Central memory CD4-positive, alpha-beta T cell (primary cell): ENCODE measurements at regions not wholly inside any gene's neighbourhood (a gene's known extent, or its start where the extent isn't known, plus 50 kb on each side); places are given as distances from the start of the nearest gene placed in this dataset.
A peak's percentile ranks its signal among the peaks of the same experiment; 100 is the strongest.
"Not testable (repeated sequence)": the region's sequence is repeated elsewhere in the genome, so short reads cannot be mapped to it uniquely, and the experiment has no call there.

Experiments used
- DNase-seq: peaks from one replicate; pipeline ENCODE4 v3.0.0; 2022

DNA sequence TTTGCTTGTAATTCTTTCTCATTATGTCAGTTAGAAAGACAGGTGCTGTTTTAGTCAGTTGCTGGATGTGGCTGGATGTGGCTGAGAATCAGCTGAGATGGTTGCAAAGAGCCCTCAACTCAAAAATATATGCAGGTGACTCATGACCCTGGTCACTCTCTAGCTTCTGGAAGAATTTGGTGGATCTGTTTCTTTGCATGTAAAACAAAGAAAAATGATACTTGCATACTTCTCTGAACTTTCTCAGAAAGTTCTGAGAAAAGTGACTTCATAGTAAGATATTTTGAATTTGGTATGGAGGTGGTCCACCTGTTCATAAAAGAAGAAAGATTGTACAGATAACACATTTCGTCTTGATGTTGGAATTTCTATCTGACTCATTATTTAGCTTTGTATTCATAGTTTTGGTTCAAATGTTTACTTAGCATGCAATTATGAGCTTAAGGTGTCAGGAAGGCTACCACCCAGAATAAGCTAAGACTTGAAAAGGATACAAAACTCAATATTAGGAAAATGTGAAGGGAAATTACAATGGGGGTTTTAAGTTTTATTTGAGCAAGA, 163.2 kb upstream of the OLIG3 start:
- no peak for DNase-seq

DNA sequence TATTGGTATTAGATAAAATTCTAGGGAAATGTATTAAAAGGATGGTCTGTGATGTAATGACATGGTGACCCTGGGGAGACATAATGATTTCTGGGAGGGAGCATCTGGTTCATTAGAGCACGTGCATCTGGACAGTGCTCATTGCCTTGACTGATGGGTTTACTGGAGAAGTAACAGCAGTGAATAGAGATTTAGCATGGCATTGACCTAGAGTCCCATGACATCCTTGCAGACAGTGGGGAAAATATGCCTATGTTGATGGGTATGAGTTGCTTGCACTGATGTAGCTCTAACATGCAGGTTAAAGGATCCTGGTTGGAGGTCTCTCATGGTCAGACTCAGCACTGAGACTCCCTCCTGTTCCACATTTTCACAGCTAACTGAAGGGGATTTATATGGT, 164.1 kb upstream of the OLIG3 start:
- no peak for DNase-seq

DNA sequence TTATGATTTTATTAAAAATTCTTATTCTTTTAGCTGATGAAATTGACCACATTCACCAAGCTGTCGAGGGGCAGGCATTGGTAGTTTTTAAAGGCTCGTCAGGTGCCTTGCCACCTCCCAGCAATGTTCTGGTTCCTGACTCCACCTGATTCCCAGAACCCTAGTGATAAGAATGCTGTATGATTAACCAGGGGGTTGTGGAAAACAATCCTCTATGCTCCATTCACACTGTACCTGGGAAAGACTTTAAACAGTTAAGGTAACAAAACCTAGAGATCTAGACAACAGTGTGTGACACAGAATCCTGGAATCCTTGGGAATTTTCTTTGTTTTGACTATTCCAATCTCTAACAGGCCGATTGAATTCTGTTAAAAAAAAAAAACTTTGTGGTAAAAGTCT, 165.7 kb upstream of the OLIG3 start:
- no peak for DNase-seq

DNA sequence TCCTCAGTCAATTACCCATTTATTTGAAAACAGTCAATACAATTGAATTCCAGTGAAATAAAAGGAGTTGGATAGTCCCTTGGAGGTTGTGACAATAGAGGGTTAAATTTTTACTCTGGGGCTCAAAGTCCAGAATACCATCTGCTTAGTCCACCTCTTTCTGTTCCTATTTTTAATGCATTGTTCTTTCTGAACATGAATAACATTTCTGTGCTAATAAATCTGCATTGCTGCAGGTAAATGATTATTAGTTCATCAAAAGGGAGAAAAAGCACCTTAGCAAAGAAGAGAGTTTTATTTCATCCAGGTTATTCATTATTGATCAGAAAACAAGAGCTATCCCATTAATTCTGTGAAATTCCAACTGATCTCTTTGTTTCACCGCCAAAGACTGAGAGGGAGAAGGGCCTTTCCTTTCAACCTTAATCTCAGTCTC, 166.1 kb upstream of the OLIG3 start:
- no peak for DNase-seq

DNA sequence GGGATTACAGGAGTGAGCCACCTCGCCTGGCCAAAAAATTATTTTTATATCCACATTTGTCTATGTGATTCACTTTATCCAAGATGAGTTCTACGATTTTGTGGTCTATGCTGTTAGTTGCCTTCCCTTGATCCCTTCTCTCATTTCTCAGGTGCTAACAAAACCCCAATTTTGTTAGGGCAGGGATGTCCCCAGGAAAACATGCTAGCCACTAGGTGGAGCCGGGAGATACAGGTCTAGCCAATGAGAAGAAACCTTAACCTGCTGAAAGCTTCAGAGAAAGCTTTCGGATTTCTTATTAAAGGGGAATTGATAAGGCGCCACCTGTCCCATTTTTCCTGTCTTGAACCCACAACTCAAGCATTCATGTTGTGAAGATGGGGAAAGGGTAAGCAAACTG, 167.4 kb upstream of the OLIG3 start:
- DNase-seq: no peak

DNA sequence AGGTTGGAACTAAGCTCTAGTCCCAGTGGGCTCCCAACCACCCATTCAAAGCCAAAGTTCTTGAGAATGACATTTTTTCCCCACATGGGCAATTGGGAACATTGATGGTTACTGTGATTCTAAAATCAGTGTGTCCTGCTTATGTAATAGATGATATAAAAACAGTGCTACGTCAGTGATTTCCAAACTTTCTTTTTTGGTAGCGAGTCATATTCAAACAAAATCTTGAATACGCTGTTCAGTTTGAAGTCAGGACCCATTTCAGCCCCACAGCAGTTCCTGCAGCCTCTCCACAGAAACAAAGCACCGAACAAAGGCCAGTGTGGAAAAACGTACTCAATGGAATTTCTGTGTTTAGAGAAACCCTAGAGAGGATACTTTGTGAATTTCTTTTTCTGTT, 170.0 kb upstream of the OLIG3 start:
- no peak for DNase-seq

DNA sequence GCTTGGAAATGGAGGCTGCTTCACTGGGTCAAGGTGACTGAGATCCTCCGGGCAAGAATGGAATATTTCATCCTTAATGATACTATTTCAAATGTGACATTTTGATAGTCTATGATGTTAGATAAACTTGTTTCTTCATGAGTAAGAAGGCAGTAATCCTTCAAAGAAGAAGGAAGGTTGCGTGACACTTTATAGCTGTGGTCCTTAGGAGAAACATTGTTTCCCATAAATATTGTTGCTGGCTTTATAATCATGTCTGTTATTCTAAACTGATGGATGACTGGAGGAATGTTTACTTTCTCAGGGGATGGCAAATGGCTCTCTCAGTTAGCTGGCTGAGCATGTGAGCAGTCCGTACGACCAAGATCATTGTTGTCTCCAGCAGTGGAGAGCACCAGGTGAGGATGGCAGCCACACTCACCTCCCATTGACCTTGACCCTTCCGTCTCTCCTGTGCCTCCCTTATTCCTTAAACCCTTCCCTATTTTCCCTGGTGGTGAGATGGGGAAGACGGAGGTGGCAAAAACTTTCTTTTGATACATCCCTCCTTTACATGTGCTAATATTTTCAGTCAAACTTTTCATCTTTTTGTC, 171.2 kb upstream of the OLIG3 start:
- DNase-seq: no peak

DNA sequence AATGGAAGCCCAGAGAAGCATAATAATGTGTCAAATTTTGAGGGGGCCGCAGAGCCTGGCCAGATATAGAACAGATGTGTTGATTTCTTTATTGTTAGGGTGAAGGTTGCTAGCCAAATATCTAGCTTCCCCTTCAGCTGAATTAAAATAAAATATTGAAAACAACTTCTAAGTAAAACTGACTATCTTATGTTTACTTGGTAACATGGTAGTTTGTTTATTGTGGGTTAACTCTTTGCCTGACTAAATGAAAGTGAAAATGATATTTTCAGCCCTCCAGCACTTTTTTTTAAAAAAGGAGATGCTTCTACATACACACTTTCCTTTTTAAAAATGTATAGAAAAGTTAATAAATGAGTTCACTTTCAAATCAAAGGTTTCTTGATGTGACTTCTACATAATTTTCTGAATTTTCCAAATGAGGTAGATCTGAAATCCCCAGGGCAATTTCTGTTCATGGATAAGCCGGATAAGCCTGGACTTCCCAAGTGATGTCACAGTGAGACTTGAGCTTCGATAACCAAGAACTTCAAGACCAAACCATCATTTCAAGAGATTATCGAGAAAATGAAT, 172.1 kb upstream of the OLIG3 start:
- DNase-seq: no peak

DNA sequence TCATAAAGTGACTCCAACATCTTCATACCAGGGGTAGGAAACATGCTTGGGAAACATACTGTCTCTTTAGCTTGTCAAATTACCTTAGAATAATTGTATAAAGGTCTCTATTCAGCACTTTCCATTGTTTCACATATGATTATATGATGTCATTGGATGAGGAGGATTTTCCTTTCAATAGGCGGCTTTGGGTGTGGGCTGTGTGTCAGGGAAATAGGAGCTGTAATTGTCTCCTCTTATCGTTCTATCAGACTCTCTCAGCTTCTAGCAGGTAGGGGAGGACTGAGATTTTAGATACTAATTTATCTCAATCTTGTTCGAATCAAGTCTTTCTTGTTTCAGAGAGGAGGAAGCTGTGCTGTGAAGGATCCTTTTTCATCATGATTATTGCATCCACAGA, 179.4 kb upstream of the OLIG3 start:
- DNase-seq: no peak

DNA sequence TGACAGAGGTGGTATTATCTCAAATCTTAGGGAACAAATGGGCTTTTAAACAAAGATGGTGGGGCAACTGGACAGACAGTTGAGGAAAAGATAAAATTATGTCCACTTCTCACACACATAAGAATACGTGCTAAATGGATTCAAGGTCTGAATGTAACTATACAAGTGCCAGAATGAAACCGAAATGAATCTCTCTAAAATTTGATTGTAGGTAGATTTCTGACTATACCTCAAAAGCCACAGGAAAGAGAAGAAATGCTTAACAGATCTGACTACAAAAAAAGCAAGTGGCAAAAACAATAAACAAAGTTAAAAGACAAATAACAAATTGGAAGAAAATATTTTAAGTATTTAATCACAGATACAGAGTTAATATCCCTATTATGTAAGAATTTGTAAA, 182.7 kb upstream of the OLIG3 start:
- peak; percentile 12 for DNase-seq

DNA sequence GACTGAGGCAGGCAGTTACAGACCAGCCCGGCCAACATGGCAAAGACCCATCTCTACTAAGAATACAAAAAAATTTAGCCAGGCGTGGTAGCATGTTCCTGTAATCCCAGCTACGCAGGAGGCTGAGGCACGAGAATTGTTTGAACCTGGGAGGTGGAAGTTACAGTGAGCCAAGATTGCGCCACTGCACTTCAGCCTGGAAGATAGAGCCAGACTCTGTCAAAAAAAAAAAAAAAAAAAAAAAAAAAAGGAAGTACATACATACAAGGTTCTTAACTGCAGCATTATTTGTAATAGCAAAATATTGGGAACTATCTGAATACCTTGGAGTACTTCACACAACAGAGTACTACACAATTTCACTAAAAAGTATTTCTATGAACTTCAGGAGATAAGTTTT, 183.5 kb upstream of the OLIG3 start:
- DNase-seq: no peak

DNA sequence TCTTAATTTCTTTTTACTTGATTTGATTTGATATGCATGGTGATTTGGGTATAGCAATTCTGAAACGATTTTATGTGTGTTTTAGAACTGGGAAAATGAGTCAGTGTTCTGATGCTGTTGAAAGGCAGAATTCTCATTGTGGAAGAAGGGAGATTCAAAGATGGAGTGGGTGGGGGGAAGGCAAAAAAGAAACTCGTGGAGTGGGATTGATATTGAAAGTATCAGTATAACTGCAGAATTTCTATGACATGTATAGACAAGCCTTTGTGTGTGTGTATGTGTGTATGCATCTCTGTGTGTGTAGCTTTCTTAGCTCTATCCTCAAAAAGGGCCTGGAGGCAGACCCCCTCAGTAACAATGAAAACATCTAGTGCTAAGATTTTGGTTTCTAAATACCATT, 184.3 kb upstream of the OLIG3 start:
- no peak for DNase-seq

DNA sequence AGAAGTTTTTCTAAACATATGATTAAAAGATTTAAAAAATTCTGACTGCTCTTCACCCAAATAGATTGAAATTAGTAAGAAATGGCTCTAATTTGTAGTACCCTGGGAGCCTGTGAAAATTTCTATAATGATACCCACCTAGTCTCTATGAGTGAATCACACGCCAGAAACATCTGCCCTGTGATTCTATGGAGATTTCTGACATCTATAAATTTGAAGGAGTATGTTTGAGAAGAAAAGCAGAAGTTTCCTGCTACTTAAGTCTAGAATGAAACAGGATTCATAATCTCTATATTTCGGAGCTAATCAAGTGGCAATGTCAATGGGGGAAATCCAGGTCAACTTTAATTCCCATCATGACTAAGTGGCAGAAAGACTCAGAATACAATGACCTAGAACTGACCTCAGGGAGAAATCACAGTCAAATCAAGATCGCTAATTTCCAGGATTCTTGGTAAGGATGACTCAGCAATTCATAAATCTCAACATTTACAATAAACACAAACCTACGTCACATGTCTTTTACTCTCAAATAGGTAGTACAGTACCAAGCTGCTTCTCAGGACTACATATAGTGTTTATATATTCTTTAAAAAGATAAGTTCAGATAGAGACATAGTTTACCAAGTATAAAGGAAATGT, 186.2 kb upstream of the TNFAIP3 start:
- DNase-seq: no peak

DNA sequence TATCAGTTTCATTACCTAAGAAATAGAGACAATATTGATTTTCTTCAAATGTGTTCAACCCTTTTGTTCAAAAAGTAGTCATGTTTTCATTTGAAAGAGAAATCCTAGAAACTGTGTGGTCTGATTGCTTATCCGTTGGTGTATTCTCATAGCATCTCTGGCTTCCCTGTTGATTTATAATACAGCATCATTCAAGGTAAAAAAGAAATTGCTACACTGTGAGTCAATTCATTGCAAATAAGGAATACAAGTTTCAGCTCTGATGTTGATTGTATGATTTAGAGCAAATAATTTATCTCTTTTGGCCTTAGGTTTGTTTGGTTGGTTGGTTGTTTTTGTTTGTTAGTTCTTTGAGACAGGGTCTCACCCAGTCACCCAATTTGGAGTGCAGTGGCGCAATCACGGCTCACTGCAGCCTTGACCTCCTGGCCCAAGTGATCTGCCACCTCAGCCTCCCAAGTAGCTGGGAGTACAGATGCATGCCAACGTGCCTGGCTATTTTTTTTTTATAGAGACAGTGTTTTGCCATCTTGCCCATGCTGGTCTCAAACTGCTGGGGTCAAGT, 185.5 kb upstream of the TNFAIP3 start:
- no peak for DNase-seq

DNA sequence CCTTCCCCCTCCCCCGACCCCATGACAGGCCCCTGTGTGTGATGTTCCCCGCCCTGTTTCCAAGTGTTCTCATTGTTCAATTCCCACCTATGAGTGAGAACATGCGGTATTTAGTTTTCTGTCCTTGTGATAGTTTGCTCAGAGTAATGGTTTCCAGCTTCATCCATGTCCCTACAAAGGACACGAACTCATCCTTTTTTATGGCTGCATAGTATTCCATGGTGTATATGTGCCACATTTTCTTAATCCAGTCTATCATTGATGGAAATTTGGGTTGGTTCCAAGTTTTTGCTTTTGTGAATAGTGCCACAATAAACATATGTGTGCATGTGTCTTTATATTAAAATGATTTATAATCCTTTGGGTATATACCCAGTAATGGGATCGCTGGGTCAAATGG, 184.4 kb upstream of the TNFAIP3 start:
- not testable (repeated sequence) for DNase-seq

DNA sequence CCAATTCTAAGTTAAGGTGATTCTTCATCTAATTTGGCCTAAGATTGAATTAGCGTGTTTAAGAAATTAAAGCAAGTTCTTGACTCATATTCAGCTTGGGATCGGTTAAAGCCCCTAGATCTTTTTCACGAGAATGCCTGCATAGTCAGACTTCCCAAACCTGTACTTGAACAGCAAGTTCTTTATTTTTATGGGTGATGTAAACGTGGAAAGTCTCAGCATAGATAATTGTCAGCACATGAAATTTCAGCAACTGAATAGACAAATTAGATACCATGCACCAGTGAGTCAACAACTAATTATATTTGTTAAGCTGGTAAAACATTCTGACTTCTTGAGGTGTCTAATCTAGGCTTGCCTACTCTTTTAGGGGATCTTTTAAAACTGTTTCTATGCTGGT, 183.1 kb upstream of the TNFAIP3 start:
- no peak for DNase-seq

DNA sequence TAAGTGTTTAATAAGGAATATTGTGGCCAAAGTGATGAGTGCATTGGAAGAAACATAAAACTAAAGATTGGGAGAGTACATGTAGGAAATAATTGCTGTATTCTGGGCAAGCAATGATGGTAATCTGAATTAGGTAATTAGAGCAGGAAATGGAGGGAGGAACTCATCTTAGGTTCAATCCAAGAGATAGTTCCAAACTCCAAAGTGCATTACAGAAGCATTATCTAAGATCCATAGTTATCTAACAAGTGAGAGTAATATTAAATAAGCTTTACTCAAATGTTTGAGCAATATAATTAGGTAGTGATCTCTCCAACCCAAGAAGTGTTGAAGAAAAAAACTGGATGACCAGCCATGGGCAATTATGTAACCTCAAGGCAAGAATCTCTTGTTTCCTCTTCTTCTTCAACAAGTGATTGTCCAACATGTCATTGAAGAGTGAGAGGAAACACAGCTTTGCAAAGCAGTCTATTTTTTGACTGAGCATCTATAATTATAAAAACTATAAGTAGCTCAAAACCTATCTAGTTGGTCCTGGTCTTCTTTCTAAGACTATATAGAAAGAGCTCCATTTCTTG, 181.2 kb upstream of the TNFAIP3 start:
- DNase-seq: no peak

DNA sequence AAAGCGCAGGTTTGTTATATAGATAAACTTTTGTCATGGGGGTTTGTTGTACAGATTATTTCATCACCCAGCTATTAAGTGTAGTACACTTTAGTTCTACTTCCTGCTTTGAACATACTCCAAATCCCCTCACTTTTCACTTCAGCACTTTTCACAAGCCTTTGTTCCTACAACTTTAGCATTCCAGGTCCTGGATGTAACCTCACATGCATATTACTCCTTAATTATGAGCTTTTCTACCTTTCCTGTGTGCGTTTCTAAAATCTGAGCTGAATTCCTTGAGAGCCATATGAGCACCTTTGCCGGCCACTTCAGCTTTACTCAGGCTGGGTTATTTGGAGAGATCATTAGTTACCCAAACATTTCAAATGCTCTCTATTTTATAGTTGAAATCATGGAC, 179.2 kb upstream of the TNFAIP3 start:
- no peak for DNase-seq

DNA sequence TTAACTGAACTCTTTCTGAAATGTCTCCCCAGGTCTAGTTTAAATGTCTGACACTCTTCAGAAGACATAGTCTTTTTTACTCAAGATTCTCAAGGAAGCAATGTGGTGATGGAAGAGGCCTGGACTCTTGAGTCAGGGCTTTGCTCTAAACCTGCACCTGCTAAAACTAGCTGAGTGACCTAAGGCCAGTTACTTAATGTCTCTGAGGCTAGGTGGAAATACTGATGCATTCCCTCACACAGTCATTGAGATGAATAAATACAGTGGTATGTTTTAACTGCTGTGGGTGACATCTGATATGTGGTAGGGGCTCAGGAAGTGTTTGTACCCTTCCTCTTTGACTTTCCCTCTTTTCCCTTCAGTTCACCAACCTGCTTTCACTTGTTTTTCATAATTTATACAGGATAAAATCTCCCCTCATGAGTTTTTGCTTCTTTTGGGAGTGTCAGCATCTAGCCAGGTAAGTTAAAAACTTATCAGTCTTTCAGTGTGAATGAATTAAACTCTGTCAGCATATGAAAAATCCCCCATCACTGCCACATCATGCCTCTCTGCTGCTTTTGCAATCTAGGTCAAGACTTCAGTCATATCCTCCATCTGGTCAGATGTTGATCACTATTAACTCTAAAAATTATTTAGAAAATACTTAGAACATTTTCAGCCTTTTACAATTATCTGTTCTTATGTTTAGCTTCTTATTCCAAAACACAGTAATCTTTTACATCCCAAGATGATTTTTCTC, 178.7 kb upstream of the TNFAIP3 start:
- no peak for DNase-seq

DNA sequence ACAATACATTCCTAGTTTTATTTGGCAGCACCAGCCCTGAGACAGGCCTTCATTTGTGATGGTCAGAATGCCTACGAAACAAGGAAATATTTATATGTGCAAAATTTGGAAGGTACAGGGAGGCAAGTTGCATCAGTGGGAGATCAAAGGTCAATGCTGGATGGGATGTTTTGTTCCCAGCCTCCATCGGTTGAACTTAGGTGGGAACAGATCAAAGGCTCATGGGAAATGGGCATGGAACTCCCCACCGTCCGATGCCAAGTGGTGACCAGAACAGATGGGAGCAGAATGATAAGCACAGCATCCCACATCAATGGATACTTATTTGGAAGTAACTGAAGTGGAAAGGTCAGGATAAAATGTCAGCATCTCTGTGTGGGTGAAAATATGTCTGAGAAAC, 177.7 kb upstream of the TNFAIP3 start:
- DNase-seq: no peak

DNA sequence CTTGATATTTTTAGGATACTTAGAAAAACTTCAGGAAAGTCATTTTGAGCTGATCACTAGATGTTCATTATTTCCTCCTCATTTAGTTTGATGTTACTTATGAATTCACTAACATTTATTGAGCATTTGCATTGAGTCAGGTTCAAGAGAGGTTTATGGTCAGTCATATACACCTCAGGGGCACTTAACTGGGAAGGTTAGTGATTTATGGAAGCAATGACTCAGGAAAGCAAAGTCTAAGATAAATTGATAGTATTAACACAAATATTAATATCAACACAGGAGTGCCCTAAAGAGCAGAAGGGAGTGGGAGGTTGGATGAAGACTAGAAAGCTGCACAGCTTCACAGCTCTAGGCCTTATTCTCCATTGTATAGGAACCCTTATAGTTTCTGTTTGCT, 177.0 kb upstream of the TNFAIP3 start:
- no peak for DNase-seq

DNA sequence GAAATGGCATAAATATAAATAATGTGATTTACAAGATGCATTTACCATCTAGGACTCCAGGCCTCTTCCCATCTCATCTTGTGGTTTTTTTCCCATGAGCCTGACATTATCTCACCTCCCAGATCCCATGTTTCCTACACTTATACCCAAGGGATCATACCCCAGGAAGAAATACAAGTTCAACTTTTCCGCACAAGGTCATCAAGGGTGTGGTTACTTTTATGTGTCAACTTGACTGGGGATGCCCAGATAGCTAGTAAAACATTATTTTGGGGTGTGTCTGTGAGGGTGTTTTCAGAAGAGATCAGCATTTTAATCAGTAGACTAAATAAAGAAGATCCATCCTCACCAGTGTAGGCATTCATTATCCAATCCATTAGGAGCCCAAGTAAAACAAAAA, 176.3 kb upstream of the TNFAIP3 start:
- DNase-seq: no peak

DNA sequence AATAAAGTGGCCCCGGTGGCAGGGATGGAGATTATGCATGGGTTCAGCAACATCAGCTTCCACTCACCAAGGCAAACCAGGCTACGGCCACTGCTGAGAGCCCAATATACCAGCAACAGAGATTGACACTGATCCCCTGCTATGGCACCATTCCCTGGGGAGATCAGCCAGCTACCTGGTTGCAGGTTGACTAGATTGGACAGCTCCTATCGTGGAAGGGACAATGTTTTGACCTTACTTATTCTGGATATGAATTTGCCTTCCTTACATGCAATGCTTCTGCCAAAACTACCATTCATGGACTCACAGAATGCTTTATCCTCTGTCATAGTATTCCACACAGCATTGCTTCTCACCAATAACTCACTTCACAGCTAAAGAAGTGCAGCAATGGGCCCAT, 174.8 kb upstream of the TNFAIP3 start:
- no peak for DNase-seq
